Uterus (tissue), 2 donors: ENCODE measurements at regions not wholly inside any gene's neighbourhood (a gene's known extent, or its start where the extent isn't known, plus 50 kb on each side); places are given as distances from the start of the nearest gene placed in this dataset.

Source experiments
- POLR2A ChIP-seq, 2 donors: fragments of 450-650 bp; IDR thresholded peaks; one replicate each; pipeline ENCODE4 v1.6.1; 2016; ENCODE audit warnings: antibody characterized with exemption in 2 of 2, mild to moderate bottlenecking in 1 of 2, moderate library complexity in 1 of 2
- TF ChIP-seq, protein P1 (sequence below), 4 experiments: fragments of 200-600 bp in 2 of 4; fragments of 450-650 bp in 2 of 4; sonication (generic) in 2 of 4; IDR thresholded peaks; one replicate each; pipeline ENCODE4 v1.5.1; 2016 to 2019; ENCODE audit warnings: antibody characterized with exemption in 4 of 4, mild to moderate bottlenecking in 2 of 4, moderate library complexity in 1 of 4

DNA sequence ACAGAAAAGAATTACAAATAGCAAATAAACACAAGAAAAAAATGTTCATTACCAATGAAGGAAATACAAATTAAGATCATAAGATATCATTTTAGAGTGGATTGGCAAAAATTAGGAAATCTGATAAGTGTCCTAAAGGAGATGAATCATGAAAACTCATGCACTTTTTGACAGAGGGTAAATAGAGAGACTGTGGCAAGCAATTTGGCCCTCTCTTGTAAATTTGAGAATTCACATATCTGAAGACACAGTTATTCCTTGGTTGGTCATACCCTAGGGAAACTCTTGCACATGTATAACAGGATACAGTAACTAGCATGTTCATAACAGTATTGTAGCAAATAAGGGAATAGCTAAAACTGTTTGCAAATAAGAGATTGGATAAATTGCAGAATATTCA is 246.0 kb upstream of the GADL1 start:
- TF ChIP-seq, protein P1, sequence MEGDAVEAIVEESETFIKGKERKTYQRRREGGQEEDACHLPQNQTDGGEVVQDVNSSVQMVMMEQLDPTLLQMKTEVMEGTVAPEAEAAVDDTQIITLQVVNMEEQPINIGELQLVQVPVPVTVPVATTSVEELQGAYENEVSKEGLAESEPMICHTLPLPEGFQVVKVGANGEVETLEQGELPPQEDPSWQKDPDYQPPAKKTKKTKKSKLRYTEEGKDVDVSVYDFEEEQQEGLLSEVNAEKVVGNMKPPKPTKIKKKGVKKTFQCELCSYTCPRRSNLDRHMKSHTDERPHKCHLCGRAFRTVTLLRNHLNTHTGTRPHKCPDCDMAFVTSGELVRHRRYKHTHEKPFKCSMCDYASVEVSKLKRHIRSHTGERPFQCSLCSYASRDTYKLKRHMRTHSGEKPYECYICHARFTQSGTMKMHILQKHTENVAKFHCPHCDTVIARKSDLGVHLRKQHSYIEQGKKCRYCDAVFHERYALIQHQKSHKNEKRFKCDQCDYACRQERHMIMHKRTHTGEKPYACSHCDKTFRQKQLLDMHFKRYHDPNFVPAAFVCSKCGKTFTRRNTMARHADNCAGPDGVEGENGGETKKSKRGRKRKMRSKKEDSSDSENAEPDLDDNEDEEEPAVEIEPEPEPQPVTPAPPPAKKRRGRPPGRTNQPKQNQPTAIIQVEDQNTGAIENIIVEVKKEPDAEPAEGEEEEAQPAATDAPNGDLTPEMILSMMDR (IDR thresholded peaks at IDR 0.05): no peak
- no peak for TF ChIP-seq POLR2A (IDR thresholded peaks at IDR 0.05)
